CD4-positive, alpha-beta T cell (primary cell): ENCODE measurements at regions not wholly inside any gene's neighbourhood (a gene's known extent, or its start where the extent isn't known, plus 50 kb on each side); places are given as distances from the start of the nearest gene placed in this dataset.

ENCODE experiments used
- ATAC-seq: fragments of 200-7000 bp; cut with Tn5 transposase; one replicate; pipeline ENCODE4 v1.10.0; 2022; ENCODE audit warnings: mild to moderate bottlenecking; ENCODE audit not compliant: poor library complexity
- CTCF ChIA-PET: fragments of 350-600 bp; sonication (Branson Sonifier 250); formaldehyde crosslinking; loops from one replicate; lab custom pipeline; 2021; ENCODE audit warnings: antibody characterized with exemption, inconsistent platforms; lab: Charles Lee
- POLR2A ChIA-PET: fragments of 350-600 bp; sonication (Branson Sonifier 250); formaldehyde crosslinking; loops from one replicate; lab custom pipeline; 2021; ENCODE audit warnings: antibody characterized with exemption, inconsistent platforms; lab: Charles Lee
- DNase-seq, 14 experiments: peaks; one replicate each; pipeline ENCODE4 v3.0.0-alpha.2; 2013 to 2020; ENCODE audit warnings: mixed read lengths in 2 of 14
- H3K27ac ChIP-seq, 2 donors: one replicate each; pipeline versions ENCODE4 v1.5.1 to v1.7.0; 2013; ENCODE audit warnings: low read length in 2 of 2, low read depth in 1 of 2, mild to moderate bottlenecking in 1 of 2
- H3K27me3 ChIP-seq, 2 experiments: 1 replicate in 1 of 2; 2 replicates in 1 of 2; pipeline versions ENCODE4 v1.6.1 to v1.7.0; 2013; ENCODE audit warnings: low read length in 2 of 2, control low read depth in 1 of 2, mild to moderate bottlenecking in 1 of 2, moderate library complexity in 1 of 2; ENCODE audit not compliant: insufficient read depth in 2 of 2, control insufficient read depth in 1 of 2
- H3K36me3 ChIP-seq: one replicate; pipeline ENCODE4 v1.6.1; 2013; ENCODE audit warnings: low read length, control low read depth; ENCODE audit not compliant: insufficient read depth
- H3K4me1 ChIP-seq: one replicate; pipeline ENCODE4 v1.6.1; 2013; ENCODE audit warnings: low read length, control low read depth; ENCODE audit not compliant: insufficient read depth
- H3K4me3 ChIP-seq: one replicate; pipeline ENCODE4 v1.5.1; 2013; ENCODE audit warnings: mild to moderate bottlenecking, low read length, moderate library complexity
- H3K9me3 ChIP-seq, 2 experiments: 1 replicate in 1 of 2; 2 replicates in 1 of 2; pipeline versions ENCODE4 v1.6.1 to v1.7.0; 2013; ENCODE audit warnings: low read length in 2 of 2, mild to moderate bottlenecking in 2 of 2, control low read depth in 1 of 2, moderate library complexity in 1 of 2; ENCODE audit not compliant: control insufficient read depth in 1 of 2, insufficient read depth in 1 of 2
- H3K27ac Mint-ChIP-seq: one replicate; pipeline ENCODE4 v1.8.0; 2020; ENCODE audit warnings: mixed read lengths
- H3K27me3 Mint-ChIP-seq: one replicate; pipeline ENCODE4 v1.8.0; 2021; ENCODE audit warnings: mixed read lengths
- H3K36me3 Mint-ChIP-seq: one replicate; pipeline ENCODE4 v1.8.0; 2021; ENCODE audit warnings: low read depth, mixed read lengths
- H3K4me1 Mint-ChIP-seq: one replicate; pipeline ENCODE4 v1.8.0; 2021; ENCODE audit warnings: low read depth, mixed read lengths
- H3K4me3 Mint-ChIP-seq: one replicate; pipeline ENCODE4 v1.8.0; 2020; ENCODE audit warnings: mild to moderate bottlenecking, mixed read lengths
- H3K9me3 Mint-ChIP-seq: one replicate; pipeline ENCODE4 v1.8.0; 2020; ENCODE audit warnings: mixed read lengths
- intact Hi-C, 2 experiments: fragments of 100-400 bp; cut with DNase I in 1 of 2; cut with micrococcal nuclease in 1 of 2; formaldehyde crosslinking; loops; one replicate each; pipeline versions ENCODE4 v1.15.1 to v1.9.0; 2023 to 2025; cut with DNase I, micrococcal nuclease
- TF ChIP-seq, protein P1 (sequence below): fragments of 200-600 bp; IDR thresholded peaks from one replicate; pipeline ENCODE4 v1.8.0; 2022; ENCODE audit warnings: antibody characterized with exemption, mild to moderate bottlenecking

DNA sequence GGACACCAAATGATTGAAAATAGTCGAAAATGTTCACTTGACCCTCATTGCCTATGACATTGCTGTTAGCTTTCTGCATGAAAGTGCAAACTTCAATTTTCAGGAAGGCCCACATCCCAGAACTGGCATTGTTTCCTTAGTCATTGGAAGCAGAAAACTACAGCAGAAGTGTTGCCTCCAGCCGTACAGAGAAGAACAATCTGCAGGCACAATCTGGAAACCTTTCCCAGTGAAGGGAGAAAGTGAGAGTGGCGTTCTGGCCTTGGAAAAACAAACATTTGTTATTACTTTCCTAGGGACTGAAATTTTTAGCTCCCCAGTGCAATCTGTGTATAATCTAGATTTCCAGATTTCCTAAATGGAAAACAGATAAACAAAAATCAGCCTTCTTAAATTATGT lies 529.5 kb upstream of the RBFOX1 start:
- Histone ChIP-seq H3K27me3 (no peaks in the 10 kb centered on the region), H3K27ac (no peak overlapping the region), H3K4me1 (no peaks in the 10 kb centered on the region), H3K9me3 (no peaks in the 10 kb centered on the region), H3K36me3 (no peaks in the 10 kb centered on the region), H3K4me3 (no peak overlapping the region)
- intact Hi-C loops, result no loop called here
- H3K9me3 Mint-ChIP-seq, result peaks cover 9% of the 10 kb centered on the region
- CTCF ChIA-PET, result no interaction called here
- no peak overlapping the region for H3K27ac Mint-ChIP-seq
- no peaks in the 10 kb centered on the region for H3K4me1 Mint-ChIP-seq
- H3K4me3 Mint-ChIP-seq, result no peak overlapping the region
- POLR2A ChIA-PET, result no interaction called here
- DNase-seq, result no peak
- no peaks in the 10 kb centered on the region for H3K36me3 Mint-ChIP-seq
- H3K27me3 Mint-ChIP-seq, result no peaks in the 10 kb centered on the region
- TF ChIP-seq, protein P1, sequence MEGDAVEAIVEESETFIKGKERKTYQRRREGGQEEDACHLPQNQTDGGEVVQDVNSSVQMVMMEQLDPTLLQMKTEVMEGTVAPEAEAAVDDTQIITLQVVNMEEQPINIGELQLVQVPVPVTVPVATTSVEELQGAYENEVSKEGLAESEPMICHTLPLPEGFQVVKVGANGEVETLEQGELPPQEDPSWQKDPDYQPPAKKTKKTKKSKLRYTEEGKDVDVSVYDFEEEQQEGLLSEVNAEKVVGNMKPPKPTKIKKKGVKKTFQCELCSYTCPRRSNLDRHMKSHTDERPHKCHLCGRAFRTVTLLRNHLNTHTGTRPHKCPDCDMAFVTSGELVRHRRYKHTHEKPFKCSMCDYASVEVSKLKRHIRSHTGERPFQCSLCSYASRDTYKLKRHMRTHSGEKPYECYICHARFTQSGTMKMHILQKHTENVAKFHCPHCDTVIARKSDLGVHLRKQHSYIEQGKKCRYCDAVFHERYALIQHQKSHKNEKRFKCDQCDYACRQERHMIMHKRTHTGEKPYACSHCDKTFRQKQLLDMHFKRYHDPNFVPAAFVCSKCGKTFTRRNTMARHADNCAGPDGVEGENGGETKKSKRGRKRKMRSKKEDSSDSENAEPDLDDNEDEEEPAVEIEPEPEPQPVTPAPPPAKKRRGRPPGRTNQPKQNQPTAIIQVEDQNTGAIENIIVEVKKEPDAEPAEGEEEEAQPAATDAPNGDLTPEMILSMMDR, result no peak
- no peak for ATAC-seq

DNA sequence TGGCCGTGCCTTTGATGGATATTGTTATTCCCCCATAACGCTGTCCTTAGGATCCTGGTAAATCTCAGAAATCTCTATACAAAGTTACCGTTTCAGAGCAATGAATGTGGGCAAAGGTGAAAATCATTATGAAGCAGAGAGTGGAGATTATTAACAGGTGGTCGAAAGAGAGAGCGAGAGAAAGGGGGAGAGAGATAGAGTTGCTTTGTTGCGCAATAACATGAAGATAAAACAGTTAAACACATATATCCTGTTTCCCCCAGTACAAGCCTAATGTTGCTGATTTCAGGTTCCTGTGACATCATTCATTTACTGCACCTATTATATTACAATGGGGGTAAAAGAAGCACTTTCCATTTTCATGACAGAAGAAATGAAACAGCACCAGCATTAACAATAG lies 535.4 kb upstream of the RBFOX1 start:
- Histone ChIP-seq H3K4me1 (no peaks in the 10 kb centered on the region), H3K27me3 (no peaks in the 10 kb centered on the region), H3K36me3 (no peaks in the 10 kb centered on the region), H3K27ac (no peak overlapping the region), H3K4me3 (no peak overlapping the region), H3K9me3 (no peaks in the 10 kb centered on the region)
- Mint-ChIP-seq H3K27ac (no peak overlapping the region), H3K36me3 (no peaks in the 10 kb centered on the region), H3K27me3 (no peaks in the 10 kb centered on the region), H3K4me3 (no peak overlapping the region), H3K4me1 (no peaks in the 10 kb centered on the region), H3K9me3 (peaks cover 5% of the 10 kb centered on the region)
- ATAC-seq, result no peak
- POLR2A ChIA-PET, result no interaction called here
- intact Hi-C loops, result no loop called here
- TF ChIP-seq, protein P1, result no peak
- CTCF ChIA-PET, result no interaction called here
- DNase-seq, result no peak

DNA sequence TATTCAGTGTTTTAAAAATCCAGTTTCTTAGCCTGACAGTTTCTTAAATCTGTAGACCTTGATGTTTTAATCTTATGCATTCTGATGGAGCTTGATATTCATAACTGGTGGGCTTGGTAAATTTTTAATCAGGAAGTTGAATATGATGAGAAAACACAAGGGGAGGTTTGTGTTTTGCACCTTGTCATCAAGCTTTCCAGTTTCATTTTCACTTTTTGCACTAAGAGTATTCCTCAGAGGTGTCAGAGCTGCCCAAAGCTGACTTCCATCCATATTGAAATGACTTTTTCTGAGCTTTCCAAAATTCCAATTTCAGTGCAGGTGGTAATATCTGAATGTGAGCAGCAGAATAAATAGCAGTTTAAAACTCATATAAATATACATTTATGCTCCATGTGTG lies 555.0 kb upstream of the RBFOX1 start:
- Histone ChIP-seq H3K27me3 (no peaks in the 10 kb centered on the region), H3K27ac (no peak overlapping the region), H3K4me3 (no peak overlapping the region), H3K4me1 (no peaks in the 10 kb centered on the region), H3K9me3 (peaks cover 0 to 19% of the 10 kb centered on the region in 2 experiments), H3K36me3 (no peaks in the 10 kb centered on the region)
- POLR2A ChIA-PET, result no interaction called here
- no peaks in the 10 kb centered on the region for H3K4me1 Mint-ChIP-seq
- H3K9me3 Mint-ChIP-seq, result peaks cover 11% of the 10 kb centered on the region
- ATAC-seq (no peak), DNase-seq (peak in 1 of 14 experiments; percentile 2)
- H3K27me3 Mint-ChIP-seq, result no peaks in the 10 kb centered on the region
- CTCF ChIA-PET, result no interaction called here
- H3K36me3 Mint-ChIP-seq, result no peaks in the 10 kb centered on the region
- intact Hi-C loops, result no loop called here
- no peak overlapping the region for H3K27ac Mint-ChIP-seq
- no peak overlapping the region for H3K4me3 Mint-ChIP-seq
- TF ChIP-seq, protein P1, result no peak
